D341Med (cell line): ENCODE measurements at regions not wholly inside any gene's neighbourhood (a gene's known extent, or its start where the extent isn't known, plus 50 kb on each side); places are given as distances from the start of the nearest gene placed in this dataset.

Source experiments
- DNase-seq: peaks from one replicate; pipeline ENCODE4 v3.0.0; 2012; ENCODE audit warnings: low spot score

DNA sequence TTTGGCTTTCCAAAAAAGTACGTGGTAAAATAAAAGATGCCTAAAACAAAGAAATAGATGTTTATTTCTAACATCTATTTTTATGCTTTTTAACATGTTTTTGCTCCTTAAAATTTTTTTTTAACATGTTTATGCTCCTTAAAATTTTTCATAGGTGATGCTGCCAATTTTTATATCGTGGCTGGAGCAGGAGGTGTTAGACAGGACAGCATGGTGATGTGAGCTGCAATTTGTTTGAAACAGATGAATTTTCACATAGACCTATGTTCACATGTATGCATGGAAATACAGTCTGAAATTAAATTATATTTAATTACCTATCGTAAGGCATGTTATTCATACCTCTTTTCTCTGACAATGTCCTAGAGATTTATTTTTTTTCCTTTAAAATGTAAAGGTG is 784.8 kb downstream of the EPHA7 start:
- no peak for DNase-seq

- DNase-seq: no peak
These were observed 795.9 kb downstream of the EPHA7 start for GRCh38 chr6:92623431-92623830.

DNA sequence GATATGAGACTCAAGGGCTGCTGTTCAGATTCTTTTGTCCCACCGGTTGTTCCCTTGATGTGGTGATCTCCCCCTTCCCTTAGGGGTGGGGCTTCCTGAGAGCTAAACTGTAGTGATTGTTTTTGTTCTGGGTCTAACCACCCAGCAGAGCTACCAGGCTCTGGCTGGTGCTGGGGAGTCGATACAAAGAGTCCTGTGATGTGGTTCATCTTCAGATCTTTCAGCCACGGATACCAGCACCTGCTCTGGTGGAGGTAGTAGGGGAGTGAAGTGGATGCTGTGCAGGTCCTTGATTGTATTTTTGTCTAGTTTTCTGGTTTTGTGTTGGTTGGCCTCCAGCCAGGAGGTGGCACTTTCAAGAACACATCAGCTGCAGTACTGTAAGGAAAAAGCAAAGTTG is 801.6 kb downstream of the EPHA7 start:
- DNase-seq: no peak

- no peak for DNase-seq
These were observed 810.6 kb downstream of the EPHA7 start for GRCh38 chr6:92608751-92609150.

DNA sequence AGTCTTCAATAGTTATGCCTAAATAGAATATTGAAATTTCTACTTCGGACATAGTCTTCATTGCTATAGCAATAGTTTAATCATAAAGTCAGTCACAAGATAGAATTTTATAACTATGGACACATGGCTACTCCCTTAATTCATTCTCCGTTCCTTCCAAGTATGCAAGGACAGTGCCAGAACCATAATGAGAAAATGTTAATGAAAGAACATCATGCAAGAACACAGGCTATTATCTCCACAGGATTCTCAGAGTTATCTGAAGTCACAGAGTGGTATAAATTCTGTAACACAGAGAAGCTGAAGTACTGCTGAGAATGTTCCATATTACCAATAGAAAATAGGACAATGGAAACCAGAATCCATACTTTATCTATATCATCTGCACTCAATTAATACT is 826.2 kb downstream of the EPHA7 start:
- no peak for DNase-seq

- DNase-seq: no peak
These were observed 829.4 kb downstream of the EPHA7 start for GRCh38 chr6:92589996-92590395.

- no peak for DNase-seq
These were observed 831.2 kb downstream of the EPHA7 start for GRCh38 chr6:92588148-92588547.

- no peak for DNase-seq
These were observed 831.8 kb downstream of the EPHA7 start for GRCh38 chr6:92587525-92587924.

DNA sequence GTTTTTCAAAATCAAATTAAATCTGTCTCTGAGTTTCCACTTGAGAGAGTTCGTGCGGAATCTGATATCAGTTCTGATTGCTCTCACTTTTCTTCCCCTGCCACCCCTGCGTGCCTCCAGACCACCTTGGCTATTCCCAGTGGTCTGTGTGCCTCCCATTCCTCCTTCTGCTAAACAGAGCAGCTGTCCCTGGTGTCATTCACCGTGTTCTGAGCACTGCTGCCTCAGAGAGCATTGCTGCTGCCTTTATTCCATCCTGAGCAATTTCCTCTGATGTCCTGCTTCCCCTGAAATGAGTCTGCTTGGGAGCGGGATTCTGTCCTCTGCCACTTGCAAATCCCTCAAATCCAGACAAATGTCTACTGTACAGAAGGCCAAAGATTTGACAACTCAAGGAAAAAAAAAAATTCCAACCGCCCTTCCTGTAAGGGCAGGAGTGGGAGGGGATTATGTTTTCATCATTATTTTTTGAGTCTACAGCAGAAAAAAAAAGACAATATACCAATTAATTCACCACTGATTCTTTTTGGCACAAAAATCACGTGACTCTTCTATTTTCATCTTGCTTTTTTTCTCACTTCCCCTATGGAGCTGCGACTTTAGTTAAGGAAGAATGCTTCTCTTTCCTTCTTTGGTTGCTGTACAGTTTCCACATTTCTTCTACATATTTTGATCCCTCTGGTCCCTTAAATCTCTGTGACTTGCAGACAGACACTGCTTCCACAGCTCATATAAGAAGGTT is 833.0 kb downstream of the EPHA7 start:
- DNase-seq: no peak

- no peak for DNase-seq
These were observed 837.1 kb downstream of the EPHA7 start for GRCh38 chr6:92582211-92582610.

- DNase-seq: no peak
These were observed 842.2 kb downstream of the EPHA7 start for GRCh38 chr6:92577077-92577719.

DNA sequence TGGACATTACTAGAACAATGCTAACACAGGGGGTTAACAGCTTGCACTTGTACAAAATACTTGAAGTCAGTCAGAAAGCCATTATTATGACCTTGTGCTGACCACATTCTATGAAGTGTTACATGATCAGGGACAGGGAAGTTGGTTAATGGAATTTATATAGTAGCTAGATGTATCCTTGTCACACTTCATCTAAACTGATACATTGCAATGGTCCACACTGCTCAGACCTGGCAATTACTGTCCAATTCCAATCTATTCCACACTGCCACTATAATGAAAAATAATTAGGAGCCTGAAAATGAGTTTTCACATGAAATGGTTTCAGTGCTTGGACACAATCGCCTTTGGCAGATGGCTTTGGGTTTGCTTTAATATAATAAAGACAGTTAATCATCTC is 850.8 kb downstream of the EPHA7 start:
- no peak for DNase-seq

DNA sequence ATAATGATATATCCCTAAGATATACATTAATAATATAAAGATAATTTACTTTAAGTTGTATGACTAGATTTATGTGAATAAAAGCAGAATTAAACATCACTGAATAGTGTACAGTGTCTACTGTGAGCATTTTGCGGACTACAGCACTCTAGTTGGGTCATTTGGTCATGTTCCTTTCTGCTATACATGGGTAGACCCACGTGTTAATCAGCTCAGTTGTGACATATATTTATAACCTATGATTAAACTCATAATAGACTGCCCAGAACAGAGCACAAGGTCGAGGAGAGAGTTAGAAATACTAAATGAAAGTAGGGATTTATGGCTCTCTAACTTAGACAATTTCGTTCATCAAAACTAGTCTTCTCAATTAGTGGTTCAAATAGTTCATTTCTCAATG is 852.7 kb downstream of the EPHA7 start:
- DNase-seq: no peak

GRCh38 chr6:92564376-92564775 is 855.0 kb downstream of the EPHA7 start:
- no peak for DNase-seq

DNA sequence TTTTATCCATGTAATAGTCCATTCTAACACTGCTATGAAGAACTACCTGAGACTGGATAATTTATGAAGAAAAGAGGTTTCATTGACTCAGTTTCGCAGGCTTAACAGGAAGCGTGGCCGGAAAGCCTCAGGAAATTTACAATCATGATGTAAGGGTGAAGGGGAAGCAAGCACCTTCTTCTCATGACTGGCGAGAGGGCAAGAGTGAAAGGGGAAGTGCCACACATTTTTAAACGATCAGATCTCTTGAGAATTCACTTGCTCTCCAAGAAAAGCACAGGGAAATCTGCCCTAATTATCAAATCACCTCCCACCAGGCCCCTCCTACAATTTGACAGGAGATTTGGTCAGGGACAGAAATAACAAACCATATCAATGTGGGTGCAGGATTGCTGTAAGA is 859.7 kb downstream of the EPHA7 start:
- no peak for DNase-seq

DNA sequence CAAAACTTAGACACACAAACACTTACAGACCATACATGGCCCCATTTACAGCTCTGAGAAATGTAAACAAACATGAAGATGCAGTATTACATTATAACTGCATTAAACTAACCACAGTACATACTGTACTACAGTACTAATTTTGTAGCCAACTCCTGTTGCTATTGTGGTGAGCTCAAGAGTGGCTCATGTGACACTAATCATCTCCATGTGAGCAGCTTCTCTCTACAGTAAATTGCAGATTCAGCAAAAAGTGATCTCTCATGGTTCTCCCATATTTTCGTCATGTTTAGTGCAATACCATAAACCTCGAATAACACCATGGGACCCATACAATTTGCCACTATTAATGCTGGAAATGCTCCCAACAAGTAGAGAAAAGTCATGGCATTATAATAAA is 860.4 kb downstream of the EPHA7 start:
- no peak for DNase-seq

DNA sequence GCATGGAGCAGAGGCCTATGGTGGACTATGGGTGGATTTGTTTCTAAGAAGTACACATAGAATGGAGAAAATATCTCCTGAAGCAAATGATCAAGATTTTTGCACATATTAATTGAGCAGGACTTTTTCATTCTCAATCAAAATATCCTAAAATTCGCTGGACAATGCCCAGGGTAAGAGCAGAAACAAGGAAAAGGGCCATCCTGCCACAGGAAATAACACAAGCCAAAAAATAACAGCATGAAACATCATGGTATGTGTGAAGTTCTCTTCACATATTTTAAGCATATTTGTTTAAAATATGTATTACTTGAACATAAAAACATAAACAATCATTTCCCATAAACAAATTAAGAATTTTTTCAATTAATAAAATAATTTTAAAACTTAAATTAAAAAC is 868.9 kb downstream of the EPHA7 start:
- no peak for DNase-seq

DNA sequence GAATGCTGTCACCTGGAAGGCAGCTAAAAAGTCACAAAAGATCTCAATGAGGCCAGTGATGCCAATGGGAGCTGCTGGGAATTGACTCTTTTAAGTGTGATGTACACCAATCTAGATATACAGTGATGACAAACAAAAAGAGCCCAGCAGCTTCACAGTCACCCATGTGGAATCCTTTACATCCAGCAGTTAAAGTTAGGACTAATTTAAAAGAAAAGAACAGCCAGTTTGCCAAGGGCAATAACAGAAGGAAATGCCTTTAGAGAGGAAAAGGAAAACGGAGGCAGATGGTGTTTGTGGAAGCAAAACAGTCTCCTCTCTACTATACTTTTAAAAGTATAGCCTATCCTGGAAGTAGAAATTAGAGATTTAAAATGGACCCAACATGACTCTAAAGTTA is 873.5 kb downstream of the EPHA7 start:
- no peak for DNase-seq

- no peak for DNase-seq
These were observed 877.8 kb downstream of the EPHA7 start for GRCh38 chr6:92541448-92542060.

DNA sequence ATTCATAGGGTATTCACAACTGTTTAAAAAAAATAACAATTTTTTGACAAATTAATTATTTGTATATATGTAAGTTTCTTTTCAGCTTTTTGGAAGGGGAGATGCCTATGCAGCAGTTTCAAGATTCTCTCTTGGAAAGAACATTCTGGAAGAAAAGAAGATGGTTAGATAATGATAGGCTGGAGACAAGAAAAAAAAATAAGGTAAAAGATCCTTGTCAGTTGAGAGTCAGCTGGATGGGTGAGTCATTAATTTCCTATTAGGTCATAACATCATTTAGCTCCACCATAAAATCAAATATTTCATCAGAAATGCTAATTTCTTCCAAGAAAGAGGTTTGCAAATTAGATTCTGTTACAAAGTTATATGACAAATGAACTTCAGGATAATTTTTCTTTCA is 880.4 kb downstream of the EPHA7 start:
- no peak for DNase-seq

- no peak for DNase-seq
These were observed 881.1 kb downstream of the EPHA7 start for GRCh38 chr6:92538275-92538674.

DNA sequence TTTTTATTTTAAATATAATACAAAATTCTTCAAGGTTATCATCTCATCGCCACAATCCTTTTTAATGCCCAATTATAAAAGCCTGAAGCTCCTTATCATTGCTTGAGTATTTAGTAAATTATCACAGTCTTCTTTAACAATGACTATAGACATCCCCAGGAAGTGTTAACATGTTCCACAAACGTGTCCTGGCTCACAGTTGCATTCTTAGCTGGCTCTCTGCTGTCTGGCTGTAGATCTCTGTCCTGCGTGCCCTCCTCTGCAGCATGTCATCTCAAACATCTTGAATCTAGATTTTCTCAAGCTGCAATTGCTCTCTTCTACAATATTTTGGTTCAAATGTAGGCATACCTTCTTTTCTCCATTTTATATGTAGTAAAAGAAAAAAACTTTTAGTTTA is 885.2 kb downstream of the EPHA7 start:
- DNase-seq: no peak

GRCh38 chr6:92522589-92522988 is 896.8 kb downstream of the EPHA7 start:
- no peak for DNase-seq

GRCh38 chr6:92521553-92521952 is 897.8 kb downstream of the EPHA7 start:
- no peak for DNase-seq
